ENCODE measurements at regions not wholly inside any gene's neighbourhood (a gene's known extent, or its start where the extent isn't known, plus 50 kb on each side); places are given as distances from the start of the nearest gene placed in this dataset.

- TF ChIP-seq MAX (IDR thresholded peaks at IDR 0.05) (no peak), TAF7 (optimal IDR thresholded peaks at IDR 0.05; ENCODE audit: borderline replicate concordance, low read depth, low read length) (no peak), SP4 (IDR thresholded peaks at IDR 0.05; ENCODE audit: low read length) (no peak), POLR2A (IDR thresholded peaks at IDR 0.05; ENCODE audit: control extremely low read depth in 1 of 2, low read depth in 2 of 2, low read length in 2 of 2) (no peak), SP1 (IDR thresholded peaks at IDR 0.05; ENCODE audit: low read depth, low read length) (no peak), CBX5 (IDR thresholded peaks at IDR 0.05; ENCODE audit: low read depth, low read length) (no peak)
These were observed 82.4 kb upstream of the CYYR1 start (continued) for GRCh38 chr21:26655460-26655859.

All from H1 (cell line).